IMR-90 (cell line): ENCODE measurements at regions not wholly inside any gene's neighbourhood (a gene's known extent, or its start where the extent isn't known, plus 50 kb on each side); places are given as distances from the start of the nearest gene placed in this dataset.

ENCODE experiments used
- ATAC-seq: fragments of 200-7000 bp; cut with Tn5 transposase; 2 replicates; pipeline ENCODE4 v1.9.1; 2020; ENCODE audit warnings: low read depth, mild to moderate bottlenecking, moderate library complexity
- BruUV-seq: library from RNA; stranded (reverse); fragments of 400-500 nt; replicated peaks from 2 replicates; lab custom pipeline; 2021; lab: Mats Ljungman, UMichigan
- CTCF ChIA-PET: fragments of 300-600 bp; formaldehyde crosslinking; extraction: SDS; loops from one replicate; lab custom pipeline; 2021; ENCODE audit warnings: antibody characterized with exemption; lab: Yijun Ruan, JAX
- POLR2A ChIA-PET: fragments of 300-600 bp; sonication (Branson Sonifier 250); formaldehyde crosslinking; loops from one replicate; lab custom pipeline; 2022; ENCODE audit warnings: antibody characterized with exemption; ENCODE audit not compliant: unreplicated experiment; lab: Charles Lee
- DNase-seq: peaks from one replicate; pipeline ENCODE4 v3.0.0; 2013
- H2AFZ ChIP-seq: replicated peaks from 2 replicates; pipeline ENCODE3; 2013; ENCODE audit warnings: low read length, mild to moderate bottlenecking; ENCODE audit not compliant: poor library complexity
- H2AK5ac ChIP-seq: 2 replicates; pipeline ENCODE4 v1.6.1; 2013; ENCODE audit warnings: low read depth, low read length, inconsistent platforms
- H2AK9ac ChIP-seq: replicated peaks from 2 replicates; pipeline ENCODE3; 2013; ENCODE audit warnings: mild to moderate bottlenecking, low read depth, low read length, moderate library complexity; ENCODE audit not compliant: poor library complexity
- H2BK120ac ChIP-seq: 2 replicates; pipeline ENCODE4 v1.6.1; 2013; ENCODE audit warnings: low read depth, low read length, inconsistent platforms
- H2BK15ac ChIP-seq: 3 replicates; pipeline ENCODE4 v1.6.1; 2013; ENCODE audit warnings: low read depth, low read length, inconsistent platforms
- H2BK20ac ChIP-seq: 2 replicates; pipeline ENCODE4 v1.6.1; 2013; ENCODE audit warnings: low read depth, mild to moderate bottlenecking, inconsistent platforms, low read length, moderate library complexity
- H2BK5ac ChIP-seq: 2 replicates; pipeline ENCODE4 v1.6.1; 2013; ENCODE audit warnings: mild to moderate bottlenecking, low read depth, low read length, inconsistent platforms; ENCODE audit not compliant: poor library complexity, severe bottlenecking
- H3K14ac ChIP-seq: replicated peaks from 2 replicates; pipeline ENCODE4 v1.6.1; 2013; ENCODE audit warnings: low read depth, low read length, inconsistent platforms
- H3K18ac ChIP-seq: 2 replicates; pipeline ENCODE4 v1.6.1; 2013; ENCODE audit warnings: low read depth, low read length, control low read depth
- H3K23ac ChIP-seq: 2 replicates; pipeline ENCODE4 v1.6.1; 2013; ENCODE audit warnings: low read depth, low read length, inconsistent platforms
- H3K27ac ChIP-seq: 2 replicates; pipeline ENCODE4 v1.5.1; 2013; ENCODE audit warnings: mild to moderate bottlenecking, control low read depth, low read length; ENCODE audit not compliant: insufficient read depth
- H3K27me3 ChIP-seq: 2 replicates; pipeline ENCODE4 v1.6.1; 2013; ENCODE audit warnings: low read length; ENCODE audit not compliant: control insufficient read depth, insufficient read depth
- H3K36me3 ChIP-seq: 2 replicates; pipeline ENCODE4 v1.6.1; 2013; ENCODE audit warnings: low read length, mixed read lengths; ENCODE audit not compliant: control insufficient read depth, insufficient read depth
- H3K4ac ChIP-seq: 2 replicates; pipeline ENCODE4 v1.6.1; 2013; ENCODE audit warnings: low read depth, low read length, inconsistent platforms
- H3K4me1 ChIP-seq: 2 replicates; pipeline ENCODE4 v1.6.1; 2013; ENCODE audit warnings: low read length, mixed read lengths; ENCODE audit not compliant: control insufficient read depth, insufficient read depth
- H3K4me2 ChIP-seq: 2 replicates; pipeline ENCODE4 v1.6.1; 2013; ENCODE audit warnings: low read depth, mild to moderate bottlenecking, control low read depth, low read length, moderate library complexity
- H3K4me3 ChIP-seq: 2 replicates; pipeline ENCODE4 v1.5.1; 2013; ENCODE audit warnings: low read depth, mild to moderate bottlenecking, control low read depth, low read length, moderate library complexity; ENCODE audit not compliant: insufficient read depth
- H3K56ac ChIP-seq: 2 replicates; pipeline ENCODE4 v1.6.1; 2013; ENCODE audit warnings: low read length, inconsistent platforms; ENCODE audit not compliant: insufficient read depth; ENCODE audit errors: extremely low read depth
- H3K79me1 ChIP-seq, 2 experiments: 2 replicates each; pipeline ENCODE4 v1.6.1; 2013; ENCODE audit warnings: low read length in 2 of 2, inconsistent platforms in 1 of 2, low read depth in 1 of 2
- H3K9ac ChIP-seq: 2 replicates; pipeline ENCODE4 v1.6.1; 2013; ENCODE audit warnings: low read depth, low read length, control low read depth
- H3K9me1 ChIP-seq: 2 replicates; pipeline ENCODE4 v1.6.1; 2013; ENCODE audit warnings: low read length, inconsistent platforms; ENCODE audit not compliant: insufficient read depth
- H3K9me3 ChIP-seq: 2 replicates; pipeline ENCODE4 v1.6.1; 2013; ENCODE audit warnings: low read length; ENCODE audit not compliant: control insufficient read depth, insufficient read depth
- H4K20me1 ChIP-seq: 2 replicates; pipeline ENCODE4 v1.6.1; 2013; ENCODE audit warnings: low read length, inconsistent platforms; ENCODE audit not compliant: insufficient read depth
- H4K5ac ChIP-seq: 2 replicates; pipeline ENCODE4 v1.6.1; 2013; ENCODE audit warnings: mild to moderate bottlenecking, low read depth, low read length, control low read depth
- H4K8ac ChIP-seq, 2 experiments: 2 replicates each; pipeline ENCODE4 v1.6.1; 2013; ENCODE audit warnings: low read depth in 2 of 2, low read length in 2 of 2, control low read depth in 1 of 2, inconsistent platforms in 1 of 2
- H4K91ac ChIP-seq: 2 replicates; pipeline ENCODE4 v1.6.1; 2013; ENCODE audit warnings: low read depth, low read length, inconsistent platforms; ENCODE audit not compliant: insufficient read depth
- ELK1 ChIP-seq: fragments of 150-350 bp; IDR thresholded peaks from 2 replicates; pipeline ENCODE4 v1.6.1; 2016; ENCODE audit warnings: low read depth, mild to moderate bottlenecking, low read length, moderate library complexity, borderline replicate concordance
- MAFK ChIP-seq: IDR thresholded peaks from 2 replicates; pipeline ENCODE4 v1.6.1; 2012; ENCODE audit warnings: low read depth, low read length, improper control_type of control experiment
- MAZ ChIP-seq: IDR thresholded peaks from 2 replicates; pipeline ENCODE4 v1.6.1; 2012; ENCODE audit warnings: low read depth, mild to moderate bottlenecking, low read length, improper control_type of control experiment, moderate library complexity, borderline replicate concordance
- NFE2L2 ChIP-seq: fragments of 150-350 bp; IDR thresholded peaks from 2 replicates; pipeline ENCODE4 v1.6.1; 2016; ENCODE audit warnings: low read depth, mild to moderate bottlenecking, low read length
- RCOR1 ChIP-seq: IDR thresholded peaks from 2 replicates; pipeline ENCODE4 v1.6.1; 2012; ENCODE audit warnings: mild to moderate bottlenecking, low read length, improper control_type of control experiment; ENCODE audit not compliant: insufficient replicate concordance
- RFX5 ChIP-seq: IDR thresholded peaks from 2 replicates; pipeline ENCODE4 v1.8.0; 2012; ENCODE audit warnings: low read depth, mild to moderate bottlenecking, low read length, moderate library complexity
- WGBS, 2 experiments: methylation state at CpG; one replicate each; pipeline versions ENCODE4 v1.1.5 to v1.1.7; 2013; ENCODE audit warnings: missing lambda C conversion rate in 2 of 2; ENCODE audit not compliant: insufficient read length in 1 of 2; ENCODE audit errors: extremely low coverage in 2 of 2; 5-methylcytosine and 5-hydroxymethylcytosine counted together
- dilution Hi-C: fragments of 300-500 bp; cut with HindIII; formaldehyde crosslinking; loops from one replicate; pipeline ENCODE4 v1.14.3; 2018; ENCODE audit warnings: low sequenced_read_pairs; ENCODE audit not compliant: unreplicated experiment
- in situ Hi-C: fragments of 300-500 bp; cut with MboI; formaldehyde crosslinking; loops from 3 replicates; pipeline ENCODE4 v1.14.3; 2019; ENCODE audit warnings: low sequenced_read_pairs, inconsistent platforms, mixed read lengths
- intact Hi-C: fragments of 100-400 bp; cut with micrococcal nuclease; formaldehyde crosslinking; loops from 2 replicates; pipeline ENCODE4 v1.10.0; 2022
- TF ChIP-seq, protein P1 (sequence below): conservative IDR thresholded peaks from 2 replicates; pipeline ENCODE4 v1.5.1; 2012; ENCODE audit warnings: mild to moderate bottlenecking, low read depth, low read length, improper control_type of control experiment

DNA sequence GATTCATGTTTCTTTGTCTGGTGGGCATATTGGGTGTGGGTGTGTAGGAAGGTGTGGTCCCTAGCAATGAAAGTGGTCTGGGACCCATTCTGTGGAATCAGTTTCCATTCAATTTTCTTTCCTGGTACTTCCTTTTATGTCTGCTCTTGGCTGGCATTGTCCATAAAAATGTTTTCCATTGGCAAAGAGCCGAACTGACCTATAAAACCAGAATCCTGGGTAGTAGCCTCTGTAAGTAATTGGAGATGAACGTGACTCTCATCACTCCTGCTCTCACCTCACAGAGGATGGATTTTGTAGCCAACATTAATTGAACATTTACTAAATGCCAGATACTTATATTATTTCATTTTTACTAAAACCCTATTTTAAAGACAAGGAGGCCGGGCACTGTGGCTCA lies 66.5 kb upstream of the IRX3 start:
- H3K4me2 ChIP-seq, result no peak overlapping the region
- no peak overlapping the region for H3K9ac ChIP-seq
- POLR2A ChIA-PET, result no interaction called here
- intact Hi-C loops (no loop called here), dilution Hi-C loops (no loop called here), in situ Hi-C loops (no loop called here)
- H4K91ac ChIP-seq, result no peak overlapping the region
- H3K79me1 ChIP-seq, result no peaks in the 10 kb centered on the region
- H3K27me3 ChIP-seq, result no peaks in the 10 kb centered on the region
- H2BK120ac ChIP-seq, result no peak overlapping the region
- H2BK20ac ChIP-seq, result no peak overlapping the region
- H4K8ac ChIP-seq, result no peak overlapping the region
- H2BK5ac ChIP-seq, result no peak overlapping the region
- WGBS, 2 experiments, result no CpG with 5 or more reads among the region's 3 CpGs
- CTCF ChIA-PET, result no interaction called here
- no peaks in the 10 kb centered on the region for H3K9me1 ChIP-seq
- no peak overlapping the region for H2AFZ ChIP-seq
- BruUV-seq, result no TSS peak
- no peaks in the 10 kb centered on the region for H3K9me3 ChIP-seq
- no peak overlapping the region for H2BK15ac ChIP-seq
- no peaks in the 10 kb centered on the region for H3K4me1 ChIP-seq
- no peak overlapping the region for H2AK5ac ChIP-seq
- DNase-seq (no peak), ATAC-seq (no peak)
- H2AK9ac ChIP-seq, result no peak overlapping the region
- no peak overlapping the region for H3K4me3 ChIP-seq
- no peak overlapping the region for H3K27ac ChIP-seq
- no peaks in the 10 kb centered on the region for H3K36me3 ChIP-seq
- TF ChIP-seq RFX5, result no peak
- no peak for TF ChIP-seq ELK1
- no peak for TF ChIP-seq RCOR1
- TF ChIP-seq MAFK, result no peak
- TF ChIP-seq NFE2L2, result no peak
- TF ChIP-seq, protein P1, sequence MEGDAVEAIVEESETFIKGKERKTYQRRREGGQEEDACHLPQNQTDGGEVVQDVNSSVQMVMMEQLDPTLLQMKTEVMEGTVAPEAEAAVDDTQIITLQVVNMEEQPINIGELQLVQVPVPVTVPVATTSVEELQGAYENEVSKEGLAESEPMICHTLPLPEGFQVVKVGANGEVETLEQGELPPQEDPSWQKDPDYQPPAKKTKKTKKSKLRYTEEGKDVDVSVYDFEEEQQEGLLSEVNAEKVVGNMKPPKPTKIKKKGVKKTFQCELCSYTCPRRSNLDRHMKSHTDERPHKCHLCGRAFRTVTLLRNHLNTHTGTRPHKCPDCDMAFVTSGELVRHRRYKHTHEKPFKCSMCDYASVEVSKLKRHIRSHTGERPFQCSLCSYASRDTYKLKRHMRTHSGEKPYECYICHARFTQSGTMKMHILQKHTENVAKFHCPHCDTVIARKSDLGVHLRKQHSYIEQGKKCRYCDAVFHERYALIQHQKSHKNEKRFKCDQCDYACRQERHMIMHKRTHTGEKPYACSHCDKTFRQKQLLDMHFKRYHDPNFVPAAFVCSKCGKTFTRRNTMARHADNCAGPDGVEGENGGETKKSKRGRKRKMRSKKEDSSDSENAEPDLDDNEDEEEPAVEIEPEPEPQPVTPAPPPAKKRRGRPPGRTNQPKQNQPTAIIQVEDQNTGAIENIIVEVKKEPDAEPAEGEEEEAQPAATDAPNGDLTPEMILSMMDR, result no peak
- TF ChIP-seq MAZ, result no peak
- H3K14ac ChIP-seq, result no peak overlapping the region
- no peak overlapping the region for H3K18ac ChIP-seq
- no peaks in the 10 kb centered on the region for H4K20me1 ChIP-seq
- no peak overlapping the region for H3K56ac ChIP-seq
- H3K23ac ChIP-seq, result no peak overlapping the region
- no peak overlapping the region for H4K5ac ChIP-seq
- no peak overlapping the region for H3K4ac ChIP-seq
